Activated CD4-positive, alpha-beta T cell treated with anti-CD3 and anti-CD28 coated beads, Interleukin-2, amount 50 U/mL, for 16 hours (primary cell): ENCODE measurements at regions not wholly inside any gene's neighbourhood (a gene's known extent, or its start where the extent isn't known, plus 50 kb on each side); places are given as distances from the start of the nearest gene placed in this dataset.
"Not testable (repeated sequence)": the region's sequence is repeated elsewhere in the genome, so short reads cannot be mapped to it uniquely, and the experiment has no call there.

Experiments
- DNase-seq: peaks from one replicate; pipeline ENCODE4 v3.0.0-alpha.2; 2020

DNA sequence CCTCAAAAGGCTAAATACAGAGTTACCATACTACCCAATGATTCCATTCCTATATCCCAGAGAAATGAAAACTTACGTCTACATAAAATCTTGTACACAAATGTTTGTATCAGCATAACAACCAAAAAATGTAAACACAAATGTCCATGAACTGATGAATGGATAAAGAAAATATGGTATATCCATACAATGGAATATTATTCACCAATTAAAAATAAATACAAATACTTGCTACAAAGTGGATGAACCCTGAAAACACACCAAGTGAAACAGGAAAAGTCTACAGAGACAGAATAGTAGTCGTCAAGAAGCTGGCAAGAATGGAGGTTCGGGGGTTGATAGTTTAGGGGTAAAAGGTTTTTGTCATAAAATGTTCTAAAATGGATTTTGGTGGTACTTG lies 54.0 kb upstream of the ANKRD28 start:
- no peak for DNase-seq

- DNase-seq = peak; percentile 60
Observed at GRCh38 chr3:15858547-15859506, 61.0 kb upstream of the ANKRD28 start.

- peak; percentile 83 for DNase-seq
Observed at GRCh38 chr3:15859507-15860013, 61.8 kb upstream of the ANKRD28 start.

GRCh38 chr3:15860014-15860934 lies 62.5 kb upstream of the ANKRD28 start:
- DNase-seq = peak; percentile 65

DNA sequence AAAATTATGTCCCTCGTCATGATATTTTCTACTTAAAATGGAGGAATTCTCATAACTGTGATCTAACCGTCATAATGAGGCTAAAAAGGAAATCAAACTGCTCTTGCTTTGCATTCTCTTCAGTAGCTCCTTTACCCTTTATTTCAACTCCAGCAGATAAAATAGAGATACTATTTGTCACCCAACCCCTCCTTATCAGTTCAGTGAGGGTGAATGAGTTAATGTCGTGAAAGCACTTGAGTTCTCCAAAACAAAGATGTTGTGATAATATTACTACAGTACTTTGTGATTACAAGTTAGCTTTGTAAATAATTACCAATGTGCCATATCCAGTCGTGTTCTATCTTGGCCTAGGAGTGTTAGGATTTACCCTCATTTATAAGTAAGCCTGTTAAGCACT lies 63.4 kb upstream of the ANKRD28 start:
- DNase-seq = no peak

DNA sequence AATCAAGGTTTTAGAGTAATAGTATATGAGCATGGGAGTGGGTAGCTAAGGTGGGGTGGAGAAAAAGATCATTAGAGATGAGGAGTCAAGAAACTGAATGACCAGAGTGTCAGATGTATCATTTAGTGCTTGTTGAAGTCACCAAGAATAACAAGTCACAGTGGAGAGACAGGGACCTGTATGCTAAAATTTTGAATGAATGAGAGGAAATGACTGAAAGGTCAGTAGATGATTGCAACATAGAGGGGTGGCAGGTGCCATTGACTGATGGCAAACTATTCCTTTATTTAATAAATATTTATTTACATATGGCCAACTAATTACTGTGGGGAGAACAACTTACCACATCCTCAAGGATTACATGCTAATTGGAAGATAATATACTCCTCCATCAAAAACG lies 75.0 kb upstream of the ANKRD28 start:
- no peak for DNase-seq

GRCh38 chr3:15873415-15873814 lies 75.6 kb upstream of the ANKRD28 start:
- no peak for DNase-seq

DNA sequence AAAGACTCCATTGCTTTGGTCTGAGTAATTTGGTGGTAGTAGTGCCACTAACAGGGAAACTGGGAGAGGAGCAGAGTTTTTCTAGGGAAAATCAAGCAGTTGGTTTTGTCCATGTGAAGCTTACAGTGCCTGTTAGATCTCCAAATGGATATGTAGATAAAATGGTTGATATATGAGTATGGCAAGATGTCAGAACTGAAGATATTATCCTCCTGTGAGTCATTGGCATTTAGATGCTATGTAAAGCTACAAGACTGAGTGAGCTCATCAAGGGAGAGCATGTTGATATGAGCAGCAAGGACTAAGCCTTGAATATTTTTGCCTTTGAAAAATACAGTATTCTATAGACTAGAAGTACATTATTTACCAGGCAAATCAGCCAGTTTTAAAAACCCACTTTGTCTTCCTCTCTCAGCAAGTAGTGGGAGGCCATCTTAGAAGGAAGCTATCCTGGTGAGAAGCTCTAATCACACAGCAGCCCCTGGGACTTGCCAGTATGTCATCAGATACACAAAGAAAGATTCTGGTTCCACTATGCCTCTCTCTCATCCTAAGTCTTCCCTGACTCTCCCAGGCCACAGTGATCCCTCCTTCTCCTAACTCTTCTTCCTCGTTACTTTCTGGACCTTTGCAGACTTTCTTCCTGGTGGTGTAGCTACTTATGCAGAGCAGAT lies 77.4 kb upstream of the ANKRD28 start:
- no peak for DNase-seq

GRCh38 chr3:15876669-15877068 lies 78.9 kb upstream of the ANKRD28 start:
- DNase-seq = no peak

DNA sequence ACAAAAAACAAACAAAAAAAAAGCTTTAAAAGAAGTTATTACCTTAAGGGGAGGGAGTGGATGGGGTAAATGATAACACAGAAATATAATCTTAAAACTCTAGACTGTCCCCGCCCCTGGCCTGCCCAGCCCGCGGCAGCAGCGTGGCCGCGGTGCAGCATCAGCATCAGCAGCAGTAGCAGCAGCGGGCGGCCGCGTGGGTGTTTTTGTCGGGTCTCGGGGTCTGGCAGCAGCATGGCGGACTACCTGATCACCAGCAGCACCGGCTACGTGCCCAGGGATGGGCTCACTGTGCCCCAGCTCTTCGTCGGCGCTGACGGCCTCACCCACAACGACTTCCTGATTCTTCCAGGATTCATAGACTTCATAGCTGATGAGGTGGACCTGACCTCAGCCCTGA lies 80.0 kb upstream of the ANKRD28 start:
- no peak for DNase-seq

GRCh38 chr3:15879787-15880186 lies 82.0 kb upstream of the ANKRD28 start:
- not testable (repeated sequence) for DNase-seq

GRCh38 chr3:15882577-15882976 lies 84.8 kb upstream of the ANKRD28 start:
- no peak for DNase-seq

- DNase-seq = no peak
Observed at GRCh38 chr3:15884132-15884531, 86.4 kb upstream of the ANKRD28 start.

GRCh38 chr3:15886521-15886920 lies 88.7 kb upstream of the ANKRD28 start:
- DNase-seq = no peak

GRCh38 chr3:15887261-15887660 lies 89.5 kb upstream of the ANKRD28 start:
- no peak for DNase-seq

DNA sequence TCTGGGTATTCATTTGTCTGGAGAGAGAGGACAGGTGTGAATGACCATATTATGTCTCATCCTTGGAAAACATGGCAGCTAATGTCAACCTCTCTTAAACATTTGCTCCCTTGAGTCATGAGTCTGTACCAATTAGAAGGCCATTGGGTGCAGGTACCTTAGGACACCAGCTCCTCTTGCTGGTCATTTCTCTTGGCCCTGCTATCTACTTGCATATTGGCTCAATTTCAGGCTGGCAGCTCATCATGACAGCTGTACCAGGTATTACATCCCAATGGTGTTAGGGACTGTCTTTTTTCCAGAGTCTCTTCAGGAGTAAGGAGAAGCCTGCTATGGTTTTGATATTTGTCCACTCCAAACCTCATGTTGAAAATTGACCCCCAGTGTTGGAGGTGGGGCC lies 92.2 kb upstream of the ANKRD28 start:
- no peak for DNase-seq

GRCh38 chr3:15892311-15893227 lies 94.8 kb upstream of the ANKRD28 start:
- no peak for DNase-seq

DNA sequence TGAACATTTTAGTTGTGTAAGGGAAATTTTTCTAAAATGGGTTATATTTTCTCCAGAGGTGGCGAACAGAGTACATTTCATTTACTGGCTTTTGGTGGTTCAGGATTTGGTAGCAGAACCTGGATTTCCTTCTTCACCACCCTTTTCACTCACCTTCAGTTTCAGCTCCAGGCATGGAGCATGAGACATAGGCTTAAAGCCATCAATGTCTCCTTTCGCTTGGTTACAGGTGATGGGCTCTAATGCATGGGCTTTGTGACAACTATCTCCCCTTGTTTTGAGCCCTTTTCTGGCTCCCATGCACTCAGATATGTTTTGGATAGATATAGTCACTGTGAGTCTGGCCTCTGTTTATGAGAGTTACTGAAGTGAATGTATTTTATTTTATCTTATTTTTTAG lies 96.6 kb upstream of the ANKRD28 start:
- no peak for DNase-seq

- DNase-seq = no peak
Observed at GRCh38 chr3:15896500-15896899, 98.7 kb upstream of the ANKRD28 start.

DNA sequence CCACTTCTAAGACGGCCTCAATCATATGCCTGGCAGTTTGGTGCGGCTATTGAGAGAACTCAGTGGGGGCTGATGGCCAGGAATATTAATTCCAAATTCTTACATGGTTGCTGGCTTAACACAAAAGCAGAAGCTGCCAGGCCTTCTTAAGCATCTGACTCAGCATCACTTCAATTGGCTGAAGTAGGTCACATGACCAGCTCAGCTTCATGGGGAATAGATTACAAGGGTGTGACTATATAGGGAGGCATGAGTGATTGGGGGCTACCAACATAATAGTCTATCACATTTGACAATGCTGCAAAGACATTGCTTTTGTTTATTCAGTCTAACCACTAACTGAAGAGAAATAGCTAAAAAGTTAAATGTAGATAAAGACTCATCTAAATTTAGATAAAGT lies 101.6 kb upstream of the ANKRD28 start:
- DNase-seq = no peak

- DNase-seq = no peak
Observed at GRCh38 chr3:15903164-15903563, 105.4 kb upstream of the ANKRD28 start.
